Panc1 (cell line): ENCODE measurements at regions not wholly inside any gene's neighbourhood (a gene's known extent, or its start where the extent isn't known, plus 50 kb on each side); places are given as distances from the start of the nearest gene placed in this dataset.

Source experiments
- SIN3A ChIP-seq: IDR thresholded peaks from 2 replicates; pipeline ENCODE4 v1.6.1; 2012; ENCODE audit warnings: low read depth, mild to moderate bottlenecking, low read length, moderate library complexity, borderline replicate concordance; ENCODE audit not compliant: insufficient read depth
- TF ChIP-seq, protein P1 (sequence below): fragments of 450-650 bp; IDR thresholded peaks from 2 replicates; pipeline ENCODE4 v1.5.1; 2017; ENCODE audit warnings: mild to moderate bottlenecking

DNA sequence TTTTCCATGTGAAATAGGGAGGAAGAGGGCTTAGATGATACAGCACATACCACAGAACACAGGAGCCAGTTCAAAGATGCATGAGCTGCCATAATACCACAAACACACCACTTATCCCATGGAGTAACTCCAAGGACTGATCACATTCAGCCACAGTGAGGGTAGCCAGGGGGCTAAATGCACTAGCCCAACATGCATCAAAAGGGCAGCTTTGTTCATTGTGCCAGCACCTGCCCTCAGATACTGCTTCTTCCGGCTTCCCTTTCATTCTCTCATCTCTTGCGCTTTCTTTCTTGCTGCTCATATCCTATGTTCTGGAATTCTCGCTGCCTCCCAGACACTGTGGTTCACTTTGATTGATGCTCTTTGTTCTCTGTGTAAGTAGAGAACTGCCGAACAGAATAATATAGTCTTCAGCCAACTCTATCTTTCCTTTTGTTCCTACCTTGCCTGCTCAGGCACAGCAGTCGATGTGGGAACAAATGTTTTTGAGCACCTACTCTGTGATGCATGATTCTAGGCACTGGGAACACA lies 50.0 kb upstream of the SYT6 start:
- TF ChIP-seq, protein P1, sequence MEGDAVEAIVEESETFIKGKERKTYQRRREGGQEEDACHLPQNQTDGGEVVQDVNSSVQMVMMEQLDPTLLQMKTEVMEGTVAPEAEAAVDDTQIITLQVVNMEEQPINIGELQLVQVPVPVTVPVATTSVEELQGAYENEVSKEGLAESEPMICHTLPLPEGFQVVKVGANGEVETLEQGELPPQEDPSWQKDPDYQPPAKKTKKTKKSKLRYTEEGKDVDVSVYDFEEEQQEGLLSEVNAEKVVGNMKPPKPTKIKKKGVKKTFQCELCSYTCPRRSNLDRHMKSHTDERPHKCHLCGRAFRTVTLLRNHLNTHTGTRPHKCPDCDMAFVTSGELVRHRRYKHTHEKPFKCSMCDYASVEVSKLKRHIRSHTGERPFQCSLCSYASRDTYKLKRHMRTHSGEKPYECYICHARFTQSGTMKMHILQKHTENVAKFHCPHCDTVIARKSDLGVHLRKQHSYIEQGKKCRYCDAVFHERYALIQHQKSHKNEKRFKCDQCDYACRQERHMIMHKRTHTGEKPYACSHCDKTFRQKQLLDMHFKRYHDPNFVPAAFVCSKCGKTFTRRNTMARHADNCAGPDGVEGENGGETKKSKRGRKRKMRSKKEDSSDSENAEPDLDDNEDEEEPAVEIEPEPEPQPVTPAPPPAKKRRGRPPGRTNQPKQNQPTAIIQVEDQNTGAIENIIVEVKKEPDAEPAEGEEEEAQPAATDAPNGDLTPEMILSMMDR = no peak
- no peak for TF ChIP-seq SIN3A
